OCI-LY3 (cell line): ENCODE measurements at regions not wholly inside any gene's neighbourhood (a gene's known extent, or its start where the extent isn't known, plus 50 kb on each side); places are given as distances from the start of the nearest gene placed in this dataset.

Source experiments
- H2AFZ ChIP-seq: fragments of 200-600, 300-600 bp; shearing (Covaris generic); 2 replicates; pipeline ENCODE4 v1.6.0; 2014; ENCODE audit warnings: antibody characterized with exemption, low read depth, low read length
- H3K27ac ChIP-seq: fragments of 200-600, 300-600 bp; sonication (generic); 2 replicates; pipeline ENCODE4 v1.5.1; 2014; ENCODE audit warnings: mild to moderate bottlenecking, low read length, moderate library complexity, mixed read lengths
- H3K27me3 ChIP-seq: fragments of 200-600, 300-600 bp; sonication (generic); 2 replicates; pipeline ENCODE4 v1.6.1; 2014; ENCODE audit warnings: low read depth, low read length, mixed read lengths
- H3K36me3 ChIP-seq: fragments of 200-600, 300-600 bp; sonication (generic); replicated peaks from 2 replicates; pipeline ENCODE3; 2014; ENCODE audit warnings: low read depth, low read length, mixed read lengths
- H3K4me1 ChIP-seq: fragments of 300-600, 200-600 bp; sonication (generic); 2 replicates; pipeline ENCODE4 v1.6.1; 2014; ENCODE audit warnings: low read length, mixed read lengths
- H3K4me2 ChIP-seq: fragments of 200-600, 300-600 bp; sonication (generic); 2 replicates; pipeline ENCODE4 v1.6.1; 2014; ENCODE audit warnings: low read length, mixed read lengths
- H3K4me3 ChIP-seq: fragments of 300-600, 200-600 bp; sonication (generic); 2 replicates; pipeline ENCODE4 v1.5.1; 2014; ENCODE audit warnings: antibody characterized with exemption, mild to moderate bottlenecking, low read length, moderate library complexity
- H3K79me2 ChIP-seq: fragments of 300-600, 200-600 bp; shearing (Covaris generic); 2 replicates; pipeline ENCODE4 v1.6.1; 2014; ENCODE audit warnings: mild to moderate bottlenecking, low read length, mixed read lengths
- H3K9ac ChIP-seq: fragments of 300-600, 200-600 bp; shearing (Covaris generic); 2 replicates; pipeline ENCODE4 v1.6.0; 2014; ENCODE audit warnings: mild to moderate bottlenecking, low read length, moderate library complexity
- H3K9me3 ChIP-seq: fragments of 200-600, 300-600 bp; shearing (Covaris generic); 2 replicates; pipeline ENCODE4 v1.6.1; 2014; ENCODE audit warnings: low read length, mixed read lengths; ENCODE audit not compliant: insufficient read depth
- H4K20me1 ChIP-seq: fragments of 200-600, 300-600 bp; sonication (generic); 2 replicates; pipeline ENCODE4 v1.6.1; 2016; ENCODE audit warnings: low read length, mixed read lengths; ENCODE audit not compliant: insufficient read depth
- EZH2phosphoT487 ChIP-seq: fragments of 200-600 bp; shearing (Covaris generic); IDR thresholded peaks from 2 replicates; pipeline ENCODE4 v1.6.1; 2018; ENCODE audit warnings: antibody characterized with exemption, mixed run types, low read depth
- TF ChIP-seq, protein P1 (sequence below): fragments of 200-600, 300-600 bp; sonication (generic); IDR thresholded peaks from 2 replicates; pipeline ENCODE4 v1.5.1; 2014; ENCODE audit warnings: antibody characterized with exemption, low read length, low read depth

DNA sequence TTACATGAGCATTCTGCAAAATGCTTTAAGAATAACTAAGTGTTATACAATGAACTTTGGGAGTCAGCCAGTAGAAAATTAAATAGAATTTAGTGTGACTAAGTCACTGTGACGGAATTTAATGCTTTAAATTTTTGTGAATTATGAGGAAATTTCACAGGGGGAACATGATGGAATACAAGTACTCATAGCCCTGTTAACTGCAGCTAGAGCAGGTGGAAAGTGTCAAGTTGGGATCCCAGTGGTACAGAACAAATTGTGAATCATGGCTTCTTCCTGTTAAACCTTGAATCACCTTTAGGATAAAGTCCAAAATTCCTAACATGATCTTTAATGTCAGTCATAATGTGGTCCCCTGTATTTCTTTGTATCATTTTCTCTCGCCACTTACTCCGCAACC lies 212.2 kb upstream of the CENPE start:
- Histone ChIP-seq H4K20me1 (no peaks in the 10 kb centered on the region), H2AFZ (no peak overlapping the region), H3K4me3 (no peak overlapping the region), H3K9me3 (no peaks in the 10 kb centered on the region), H3K36me3 (no peaks in the 10 kb centered on the region), H3K9ac (no peak overlapping the region), H3K4me2 (no peak overlapping the region), H3K27ac (no peak overlapping the region), H3K79me2 (no peaks in the 10 kb centered on the region), H3K27me3 (no peaks in the 10 kb centered on the region), H3K4me1 (peaks cover 3% of the 10 kb centered on the region; the same call in 1 of the 2 replicates)
- no peak for TF ChIP-seq EZH2phosphoT487
- TF ChIP-seq, protein P1, sequence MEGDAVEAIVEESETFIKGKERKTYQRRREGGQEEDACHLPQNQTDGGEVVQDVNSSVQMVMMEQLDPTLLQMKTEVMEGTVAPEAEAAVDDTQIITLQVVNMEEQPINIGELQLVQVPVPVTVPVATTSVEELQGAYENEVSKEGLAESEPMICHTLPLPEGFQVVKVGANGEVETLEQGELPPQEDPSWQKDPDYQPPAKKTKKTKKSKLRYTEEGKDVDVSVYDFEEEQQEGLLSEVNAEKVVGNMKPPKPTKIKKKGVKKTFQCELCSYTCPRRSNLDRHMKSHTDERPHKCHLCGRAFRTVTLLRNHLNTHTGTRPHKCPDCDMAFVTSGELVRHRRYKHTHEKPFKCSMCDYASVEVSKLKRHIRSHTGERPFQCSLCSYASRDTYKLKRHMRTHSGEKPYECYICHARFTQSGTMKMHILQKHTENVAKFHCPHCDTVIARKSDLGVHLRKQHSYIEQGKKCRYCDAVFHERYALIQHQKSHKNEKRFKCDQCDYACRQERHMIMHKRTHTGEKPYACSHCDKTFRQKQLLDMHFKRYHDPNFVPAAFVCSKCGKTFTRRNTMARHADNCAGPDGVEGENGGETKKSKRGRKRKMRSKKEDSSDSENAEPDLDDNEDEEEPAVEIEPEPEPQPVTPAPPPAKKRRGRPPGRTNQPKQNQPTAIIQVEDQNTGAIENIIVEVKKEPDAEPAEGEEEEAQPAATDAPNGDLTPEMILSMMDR = no peak

DNA sequence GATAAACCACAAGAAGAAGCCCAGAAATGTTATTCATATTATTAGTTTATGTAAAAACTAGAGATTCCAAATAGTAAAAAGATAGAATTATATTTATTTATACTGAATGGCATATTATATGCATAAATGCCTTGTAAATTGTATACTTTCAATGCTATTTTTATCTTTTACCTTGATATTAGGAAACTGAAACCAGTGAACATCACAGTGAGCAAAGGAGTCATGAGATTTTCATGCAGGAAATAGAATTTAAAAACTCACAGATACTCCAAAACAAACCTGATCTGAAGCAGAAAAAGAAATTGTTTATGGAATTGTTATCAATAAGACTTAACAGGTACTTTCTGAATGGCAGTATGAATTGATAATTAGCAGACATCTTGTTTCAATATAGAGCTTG lies 207.3 kb upstream of the CENPE start:
- Histone ChIP-seq H3K4me3 (no peak overlapping the region), H3K9me3 (no peaks in the 10 kb centered on the region), H3K4me1 (peaks cover 6% of the 10 kb centered on the region), H4K20me1 (no peaks in the 10 kb centered on the region), H3K4me2 (no peak overlapping the region), H3K36me3 (no peaks in the 10 kb centered on the region), H3K27me3 (no peaks in the 10 kb centered on the region), H2AFZ (peak overlapping the region; percentile 27; the same call in 1 of the 2 replicates), H3K27ac (no peak overlapping the region), H3K9ac (no peak overlapping the region), H3K79me2 (no peaks in the 10 kb centered on the region)
- no peak for TF ChIP-seq EZH2phosphoT487
- TF ChIP-seq, protein P1 = no peak

DNA sequence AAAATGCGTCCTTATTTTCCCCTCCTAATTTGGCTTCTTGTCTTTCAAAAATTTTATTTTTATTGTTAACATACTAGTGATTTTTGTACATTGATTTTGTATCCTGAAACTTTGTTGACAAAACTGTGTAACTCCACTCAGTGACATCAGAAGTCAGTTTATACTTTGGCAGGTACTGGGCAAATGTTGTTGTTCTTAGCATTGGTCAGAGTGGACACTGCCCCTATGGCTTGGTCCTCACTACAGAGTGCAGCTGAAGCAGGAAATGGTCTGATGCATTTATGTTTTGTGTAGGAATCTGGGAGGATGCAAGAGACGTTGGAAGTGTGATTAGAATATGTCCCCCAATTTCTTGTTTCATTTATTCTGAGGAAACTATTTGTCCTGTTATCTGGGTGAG lies 205.5 kb upstream of the CENPE start:
- no peaks in the 10 kb centered on the region for H3K9me3 ChIP-seq

DNA sequence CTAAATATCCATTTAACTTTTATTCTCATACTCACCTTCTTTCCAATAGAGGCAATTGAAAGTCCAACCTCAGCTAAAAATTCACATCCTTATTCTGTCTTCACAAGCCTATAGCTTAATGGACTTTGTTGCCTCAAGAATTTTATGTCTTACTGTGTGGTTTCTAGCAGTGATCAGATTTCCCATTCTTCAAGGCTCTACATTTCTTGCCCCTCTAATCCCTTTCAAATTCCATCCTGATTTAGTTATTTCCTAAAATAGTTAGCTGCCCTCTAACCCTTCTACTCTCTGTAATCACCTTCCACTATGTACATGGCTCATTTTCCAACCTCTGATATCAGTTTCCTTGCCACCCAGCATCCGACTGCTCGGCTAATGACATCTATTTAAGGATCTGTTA lies 204.1 kb upstream of the CENPE start:
- no peaks in the 10 kb centered on the region for H3K27me3 ChIP-seq

More for the DNA sequence above, 205.5 kb upstream of the CENPE start:
- Histone ChIP-seq H3K4me3 (no peak overlapping the region), H3K27me3 (no peaks in the 10 kb centered on the region), H3K4me2 (no peak overlapping the region), H4K20me1 (no peaks in the 10 kb centered on the region), H3K9ac (no peak overlapping the region), H3K36me3 (no peaks in the 10 kb centered on the region), H2AFZ (no peak overlapping the region), H3K79me2 (no peaks in the 10 kb centered on the region), H3K4me1 (peaks cover 11% of the 10 kb centered on the region), H3K27ac (no peak overlapping the region)
- TF ChIP-seq, protein P1 = no peak
- no peak for TF ChIP-seq EZH2phosphoT487

More for the DNA sequence above, 204.1 kb upstream of the CENPE start:
- no peak for TF ChIP-seq EZH2phosphoT487
- TF ChIP-seq, protein P1 = no peak
- Histone ChIP-seq H3K4me3 (no peak overlapping the region), H3K9me3 (no peaks in the 10 kb centered on the region), H3K4me1 (peaks cover 11% of the 10 kb centered on the region), H3K79me2 (no peaks in the 10 kb centered on the region), H2AFZ (no peak overlapping the region), H3K27ac (no peak overlapping the region), H3K36me3 (no peaks in the 10 kb centered on the region), H4K20me1 (no peaks in the 10 kb centered on the region), H3K4me2 (no peak overlapping the region), H3K9ac (no peak overlapping the region)
